Heart left ventricle (tissue), 13 donors: ENCODE measurements at regions not wholly inside any gene's neighbourhood (a gene's known extent, or its start where the extent isn't known, plus 50 kb on each side); places are given as distances from the start of the nearest gene placed in this dataset.

Source experiments
- CTCF ChIP-seq, 12 donors: fragments of 200-600 bp; sonication (generic) in 4 of 12; IDR thresholded peaks; one replicate each; pipeline versions ENCODE4 v1.5.0 to v1.8.0; 2018 to 2022; ENCODE audit warnings: antibody characterized with exemption in 12 of 12, mild to moderate bottlenecking in 5 of 12
- POLR2A ChIP-seq, 2 donors: fragments of 450-650 bp; IDR thresholded peaks; one replicate each; pipeline ENCODE4 v1.6.1; 2017; ENCODE audit warnings: antibody characterized with exemption in 2 of 2, mild to moderate bottlenecking in 2 of 2, moderate library complexity in 2 of 2
- donor health status: ischemic (EF 13 %, LVEDD 7.1; RV severe dilation, severe dysfunction).
- donor health status: DM: no; HTN: yes; CAD: no.
- donor health status: DM: no; HTN: no; CAD: no.
- donor health status: ischemic (EF 25% LVEDD 6.9; RV normal size, moderate dysfunction).
- donor health status: ischemic (EF 25% LVEDD 5.7; RV mildly dilated, moderate dysfunction).
- donor health status: ischemic (EF 35%, LVEDD 5.7; RV mildly dilated, moderate dysfunction).
- donor health status: nonischemic (EF 11% LVEDD 7.7; RV severe dilation, severe dysfunction).
- donor health status: DM: yes; HTN: yes; CAD: no.
- donor health status: PGD.
- donor health status: ischemic (EF 29% LVEDD 5.4; RV normal size, mild dysfunction).
- donor health status: nonischemic (EF 23%, LVEDD 6.1; RV moderate dilation, normal function).

GRCh38 chr10:78749200-78749599, 319.6 kb upstream of the ZMIZ1 start:
- TF ChIP-seq CTCF (IDR thresholded peaks at IDR 0.05) (no peak), POLR2A (IDR thresholded peaks at IDR 0.05) (no peak)
